A549 (cell line): ENCODE measurements at regions not wholly inside any gene's neighbourhood (a gene's known extent, or its start where the extent isn't known, plus 50 kb on each side); places are given as distances from the start of the nearest gene placed in this dataset.

ENCODE experiments used
- CHD2 ChIP-seq: fragments of 150-350 bp; IDR thresholded peaks from 2 replicates; pipeline ENCODE4 v1.6.1; 2014; ENCODE audit warnings: low read length; ENCODE audit not compliant: partially characterized antibody
- ESRRA ChIP-seq: fragments of 150-350 bp; IDR thresholded peaks from 2 replicates; pipeline ENCODE4 v1.6.1; 2014; ENCODE audit warnings: mild to moderate bottlenecking, low read length, borderline replicate concordance
- JUNB ChIP-seq: fragments of >200 bp; sonication (Bioruptor Twin); formaldehyde crosslinking; IDR thresholded peaks from 2 replicates; pipeline ENCODE4 v1.6.1; 2016
- POLR2A ChIP-seq: IDR thresholded peaks from 2 replicates; pipeline ENCODE4 v1.6.1; 2012; ENCODE audit warnings: mild to moderate bottlenecking, low read length
- RCOR1 ChIP-seq: fragments of 150-350 bp; IDR thresholded peaks from 2 replicates; pipeline ENCODE4 v1.6.1; 2014; ENCODE audit warnings: antibody characterized with exemption, low read length, low read depth
- TF ChIP-seq, protein P1 (sequence below): fragments of >200 bp; sonication (Bioruptor Twin); formaldehyde crosslinking; IDR thresholded peaks from 3 replicates; pipeline ENCODE4 v1.5.1; 2016

DNA sequence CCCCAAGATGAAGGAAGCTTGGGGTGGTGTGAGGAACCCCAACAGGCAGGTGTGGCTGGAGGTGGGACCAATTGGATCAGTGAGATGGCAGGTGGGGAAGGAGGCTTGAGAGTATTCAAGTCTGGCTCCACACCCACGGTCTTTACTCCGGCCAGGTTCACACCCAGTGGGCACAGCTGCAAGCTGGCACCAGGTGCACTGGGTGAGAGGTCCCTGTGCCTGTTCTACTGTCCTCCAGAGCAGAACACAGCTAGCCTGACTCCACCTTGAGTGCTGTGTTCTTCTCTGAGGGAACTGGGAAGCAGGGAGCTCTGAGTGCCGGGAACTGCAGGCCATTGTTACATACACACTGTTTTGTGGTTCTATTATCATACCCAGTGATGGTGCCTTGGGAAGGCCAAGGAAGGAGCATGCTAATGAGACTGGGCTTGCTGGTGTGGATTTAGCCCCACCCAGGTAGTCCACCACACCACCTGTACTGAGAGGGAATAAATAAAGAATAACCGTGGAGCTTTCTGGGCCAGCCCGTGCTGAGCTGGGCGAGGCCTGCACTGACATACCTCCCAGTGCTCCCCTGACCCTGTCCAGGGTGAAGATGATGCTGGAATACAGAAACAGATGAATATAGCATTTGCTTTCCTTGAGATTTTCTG is 93.4 kb downstream of the ABHD5 start:
- TF ChIP-seq, protein P1, sequence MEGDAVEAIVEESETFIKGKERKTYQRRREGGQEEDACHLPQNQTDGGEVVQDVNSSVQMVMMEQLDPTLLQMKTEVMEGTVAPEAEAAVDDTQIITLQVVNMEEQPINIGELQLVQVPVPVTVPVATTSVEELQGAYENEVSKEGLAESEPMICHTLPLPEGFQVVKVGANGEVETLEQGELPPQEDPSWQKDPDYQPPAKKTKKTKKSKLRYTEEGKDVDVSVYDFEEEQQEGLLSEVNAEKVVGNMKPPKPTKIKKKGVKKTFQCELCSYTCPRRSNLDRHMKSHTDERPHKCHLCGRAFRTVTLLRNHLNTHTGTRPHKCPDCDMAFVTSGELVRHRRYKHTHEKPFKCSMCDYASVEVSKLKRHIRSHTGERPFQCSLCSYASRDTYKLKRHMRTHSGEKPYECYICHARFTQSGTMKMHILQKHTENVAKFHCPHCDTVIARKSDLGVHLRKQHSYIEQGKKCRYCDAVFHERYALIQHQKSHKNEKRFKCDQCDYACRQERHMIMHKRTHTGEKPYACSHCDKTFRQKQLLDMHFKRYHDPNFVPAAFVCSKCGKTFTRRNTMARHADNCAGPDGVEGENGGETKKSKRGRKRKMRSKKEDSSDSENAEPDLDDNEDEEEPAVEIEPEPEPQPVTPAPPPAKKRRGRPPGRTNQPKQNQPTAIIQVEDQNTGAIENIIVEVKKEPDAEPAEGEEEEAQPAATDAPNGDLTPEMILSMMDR = no peak
- no peak for TF ChIP-seq ESRRA
- no peak for TF ChIP-seq POLR2A
- no peak for TF ChIP-seq CHD2
- no peak for TF ChIP-seq JUNB
- no peak for TF ChIP-seq RCOR1
